LNCaP clone FGC (cell line): ENCODE measurements at regions not wholly inside any gene's neighbourhood (a gene's known extent, or its start where the extent isn't known, plus 50 kb on each side); places are given as distances from the start of the nearest gene placed in this dataset.

Experiments
- DNase-seq: peaks from one replicate; pipeline ENCODE4 v3.0.0-alpha.2; 2011; ENCODE audit warnings: low read depth
- H3K4me3 ChIP-seq: 2 replicates; pipeline ENCODE4 v1.5.1; 2011; ENCODE audit warnings: mild to moderate bottlenecking, low read depth, low read length, control low read depth
- CTCF ChIP-seq: IDR thresholded peaks from 2 replicates; pipeline ENCODE4 v1.5.1; 2012; ENCODE audit warnings: mild to moderate bottlenecking; ENCODE audit not compliant: control insufficient read depth, insufficient read depth; ENCODE audit errors: extremely low read depth

- DNase-seq, result no peak
- no peak for TF ChIP-seq CTCF
- no peak overlapping the region for H3K4me3 ChIP-seq
These were observed 115.7 kb downstream of the ANKRD50 start for GRCh38 chr4:124596816-124597215.

- no peak for DNase-seq
- TF ChIP-seq CTCF, result no peak
- no peak overlapping the region for H3K4me3 ChIP-seq
These were observed 102.3 kb downstream of the ANKRD50 start for GRCh38 chr4:124610211-124610610.
